Peyer's patch (tissue), 4 donors: ENCODE measurements at regions not wholly inside any gene's neighbourhood (a gene's known extent, or its start where the extent isn't known, plus 50 kb on each side); places are given as distances from the start of the nearest gene placed in this dataset.

Experiments
- CTCF ChIP-seq, 6 experiments: fragments of 450-650 bp in 4 of 6; fragments of 200-600 bp in 2 of 6; sonication (generic) in 1 of 6; IDR thresholded peaks; one replicate each; pipeline ENCODE4 v1.5.1; 2017 to 2019; ENCODE audit warnings: antibody characterized with exemption in 6 of 6, mild to moderate bottlenecking in 3 of 6, moderate library complexity in 1 of 6
- POLR2A ChIP-seq, 2 donors: fragments of 450-650 bp; IDR thresholded peaks; one replicate each; pipeline ENCODE4 v1.5.1; 2017; ENCODE audit warnings: antibody characterized with exemption in 2 of 2, mild to moderate bottlenecking in 2 of 2, moderate library complexity in 2 of 2

GRCh38 chr10:75347186-75347585, 54.4 kb downstream of the ZNF503 start:
- no peak for TF ChIP-seq POLR2A (IDR thresholded peaks at IDR 0.05)
- no peak for TF ChIP-seq CTCF (IDR thresholded peaks at IDR 0.05)
